ENCODE measurements at regions not wholly inside any gene's neighbourhood (a gene's known extent, or its start where the extent isn't known, plus 50 kb on each side); places are given as distances from the start of the nearest gene placed in this dataset.

DNA sequence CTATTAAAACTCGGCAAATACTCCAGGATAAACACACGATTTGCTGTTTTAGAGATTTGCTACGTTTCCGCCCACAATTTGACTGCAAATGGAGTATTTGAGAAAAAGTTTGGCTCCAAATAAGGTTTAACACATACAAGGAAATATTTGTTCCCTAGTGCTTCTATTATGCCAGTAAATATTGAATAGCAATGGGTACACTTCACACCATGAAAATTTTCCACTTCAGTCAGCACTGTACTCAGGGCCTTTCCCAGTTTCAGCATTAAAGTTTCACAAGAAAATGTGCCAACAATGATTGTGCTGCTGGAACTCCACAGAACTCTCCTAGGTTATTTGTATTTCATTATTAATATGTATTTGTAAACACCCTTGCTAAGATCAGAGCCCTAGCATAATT lies 498.0 kb downstream of the TBL1XR1 start:
- Histone ChIP-seq H3K9me3 (no peaks in the 10 kb centered on the region), H3K4me2 (no peak overlapping the region), H3K27ac (ENCODE audit: low read depth in 2 of 2, low read length in 1 of 2) (no peak overlapping the region), H3K4me1 (ENCODE audit: control insufficient read depth in 1 of 2, insufficient read depth in 2 of 2, low read depth in 1 of 2, low read length in 1 of 2) (no peaks in the 10 kb centered on the region), H3K36me3 (replicated peaks in 1 of 2; ENCODE audit: control insufficient read depth in 1 of 2, insufficient read depth in 2 of 2, low read length in 1 of 2) (no peaks in the 10 kb centered on the region), H3K27me3 (ENCODE audit: insufficient read depth) (no peaks in the 10 kb centered on the region), H4K20me1 (ENCODE audit: insufficient read depth) (no peaks in the 10 kb centered on the region), H3K9me2 (no peaks in the 10 kb centered on the region), H3K79me2 (ENCODE audit: insufficient read depth) (no peaks in the 10 kb centered on the region), H3K4me3 (ENCODE audit: low read depth in 2 of 2, low read length in 1 of 2) (no peak overlapping the region), H3K9ac (no peak overlapping the region), H3F3A (replicated peaks; ENCODE audit: insufficient read depth) (no peaks in the 10 kb centered on the region), H2AFZ (ENCODE audit: low read depth) (no peak overlapping the region)
- ChIA-PET POLR2A (no interaction called here), CTCF (no interaction called here)
- WGBS (ENCODE audit: low lambda C conversion rate): 23% methylated on average over 4 of the region's 4 CpGs
- no peak for DNase-seq
- TF ChIP-seq IRF3 (IDR thresholded peaks at IDR 0.05; ENCODE audit: low read depth, low read length): no peak
- TF ChIP-seq, protein P1, sequence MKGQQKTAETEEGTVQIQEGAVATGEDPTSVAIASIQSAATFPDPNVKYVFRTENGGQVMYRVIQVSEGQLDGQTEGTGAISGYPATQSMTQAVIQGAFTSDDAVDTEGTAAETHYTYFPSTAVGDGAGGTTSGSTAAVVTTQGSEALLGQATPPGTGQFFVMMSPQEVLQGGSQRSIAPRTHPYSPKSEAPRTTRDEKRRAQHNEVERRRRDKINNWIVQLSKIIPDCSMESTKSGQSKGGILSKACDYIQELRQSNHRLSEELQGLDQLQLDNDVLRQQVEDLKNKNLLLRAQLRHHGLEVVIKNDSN (IDR thresholded peaks at IDR 0.05; ENCODE audit: borderline replicate concordance, low read depth): no peak
- no peak for TF ChIP-seq PBX3 (IDR thresholded peaks at IDR 0.05)
- no peak for TF ChIP-seq MXI1 (IDR thresholded peaks at IDR 0.05; ENCODE audit: low read depth, low read length)
- TF ChIP-seq YY1 (IDR thresholded peaks at IDR 0.05; ENCODE audit: low read depth): no peak
- TF ChIP-seq, protein P2, sequence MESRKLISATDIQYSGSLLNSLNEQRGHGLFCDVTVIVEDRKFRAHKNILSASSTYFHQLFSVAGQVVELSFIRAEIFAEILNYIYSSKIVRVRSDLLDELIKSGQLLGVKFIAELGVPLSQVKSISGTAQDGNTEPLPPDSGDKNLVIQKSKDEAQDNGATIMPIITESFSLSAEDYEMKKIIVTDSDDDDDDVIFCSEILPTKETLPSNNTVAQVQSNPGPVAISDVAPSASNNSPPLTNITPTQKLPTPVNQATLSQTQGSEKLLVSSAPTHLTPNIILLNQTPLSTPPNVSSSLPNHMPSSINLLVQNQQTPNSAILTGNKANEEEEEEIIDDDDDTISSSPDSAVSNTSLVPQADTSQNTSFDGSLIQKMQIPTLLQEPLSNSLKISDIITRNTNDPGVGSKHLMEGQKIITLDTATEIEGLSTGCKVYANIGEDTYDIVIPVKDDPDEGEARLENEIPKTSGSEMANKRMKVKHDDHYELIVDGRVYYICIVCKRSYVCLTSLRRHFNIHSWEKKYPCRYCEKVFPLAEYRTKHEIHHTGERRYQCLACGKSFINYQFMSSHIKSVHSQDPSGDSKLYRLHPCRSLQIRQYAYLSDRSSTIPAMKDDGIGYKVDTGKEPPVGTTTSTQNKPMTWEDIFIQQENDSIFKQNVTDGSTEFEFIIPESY (IDR thresholded peaks at IDR 0.05; ENCODE audit: borderline replicate concordance, low read depth): no peak
- no peak for TF ChIP-seq FOXJ3 (CRISPR knock-in tag; IDR thresholded peaks at IDR 0.05)
- no peak for TF ChIP-seq RAD21 (IDR thresholded peaks at IDR 0.05; ENCODE audit: low read length)

GRCh38 chr3:176697284-176697889 lies 499.9 kb downstream of the TBL1XR1 start:
- ChIA-PET POLR2A (no interaction called here), CTCF (interaction anchor here (0.7 to 0.8 kb wide), 2 partner anchors 8 to 10 kb away, joined by 3 to 4 read pairs; no protein-coding TSS in a partner anchor)
- H3K9me3 ChIP-seq: no peaks in the 10 kb centered on the region
- no peaks in the 10 kb centered on the region for H3K9me2 ChIP-seq
- WGBS (ENCODE audit: low lambda C conversion rate): 36% methylated on average over 9 of the region's 9 CpGs
- H2AFZ ChIP-seq (ENCODE audit: low read depth): no peak overlapping the region
- H3K27ac ChIP-seq (ENCODE audit: low read depth in 2 of 2, low read length in 1 of 2): no peak overlapping the region
- no peak overlapping the region for H3K4me2 ChIP-seq
- no peaks in the 10 kb centered on the region for H4K20me1 ChIP-seq (ENCODE audit: insufficient read depth)
- H3F3A ChIP-seq (replicated peaks; ENCODE audit: insufficient read depth): no peaks in the 10 kb centered on the region
- no peak overlapping the region for H3K9ac ChIP-seq
- no peaks in the 10 kb centered on the region for H3K36me3 ChIP-seq (replicated peaks in 1 of 2; ENCODE audit: control insufficient read depth in 1 of 2, insufficient read depth in 2 of 2, low read length in 1 of 2)
- no peak for TF ChIP-seq SIN3A (IDR thresholded peaks at IDR 0.05; ENCODE audit: borderline replicate concordance, low read depth, low read length)
- DNase-seq: no peak
- no peaks in the 10 kb centered on the region for H3K27me3 ChIP-seq (ENCODE audit: insufficient read depth)
- no peak overlapping the region for H3K4me3 ChIP-seq (ENCODE audit: low read depth in 2 of 2, low read length in 1 of 2)
- no peaks in the 10 kb centered on the region for H3K79me2 ChIP-seq (ENCODE audit: insufficient read depth)
- H3K4me1 ChIP-seq (ENCODE audit: control insufficient read depth in 1 of 2, insufficient read depth in 2 of 2, low read depth in 1 of 2, low read length in 1 of 2): no peaks in the 10 kb centered on the region

Data from SK-N-SH (cell line).